ENCODE measurements at regions not wholly inside any gene's neighbourhood (a gene's known extent, or its start where the extent isn't known, plus 50 kb on each side); places are given as distances from the start of the nearest gene placed in this dataset.

DNA sequence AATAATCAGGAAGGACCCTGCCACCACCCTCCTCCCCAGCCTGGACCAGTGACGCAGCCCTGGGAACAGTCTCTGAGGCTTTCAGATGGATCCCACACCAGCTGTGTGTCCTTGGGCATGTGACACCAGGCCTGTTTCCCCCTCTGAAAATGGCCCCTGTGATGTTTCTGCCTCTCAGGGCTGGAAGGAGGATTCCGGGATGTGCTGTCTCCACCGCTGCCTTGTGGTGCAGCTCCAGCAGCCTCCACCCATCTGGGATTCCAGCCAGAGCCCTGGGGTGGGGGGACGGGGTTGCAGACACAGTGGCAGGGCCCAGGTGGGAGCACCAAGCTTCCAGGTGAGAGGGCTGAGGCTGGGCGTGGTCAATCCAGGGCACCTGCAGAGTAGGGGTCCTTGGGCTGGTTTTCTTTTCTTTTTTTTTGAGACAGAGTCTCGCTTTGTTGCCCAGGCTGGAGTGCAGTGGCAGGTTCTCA lies 179.7 kb upstream of the IER5L start:
- Mint-ChIP-seq H3K27ac (no peak overlapping the region), H3K27me3 (ENCODE audit: low read depth) (no peaks in the 10 kb centered on the region), H3K4me3 (no peak overlapping the region), H3K4me1 (ENCODE audit: low read depth) (no peaks in the 10 kb centered on the region), H3K9me3 (peaks cover 7% of the 10 kb centered on the region), H3K36me3 (ENCODE audit: low read depth) (no peaks in the 10 kb centered on the region)
- CTCF ChIA-PET, result interaction anchor here (0.6 kb wide), 1 partner anchor 181 kb away, joined by 5 read pairs; no protein-coding TSS in a partner anchor
- no peak for DNase-seq
- intact Hi-C loops (cut with micrococcal nuclease), result no loop called here

DNA sequence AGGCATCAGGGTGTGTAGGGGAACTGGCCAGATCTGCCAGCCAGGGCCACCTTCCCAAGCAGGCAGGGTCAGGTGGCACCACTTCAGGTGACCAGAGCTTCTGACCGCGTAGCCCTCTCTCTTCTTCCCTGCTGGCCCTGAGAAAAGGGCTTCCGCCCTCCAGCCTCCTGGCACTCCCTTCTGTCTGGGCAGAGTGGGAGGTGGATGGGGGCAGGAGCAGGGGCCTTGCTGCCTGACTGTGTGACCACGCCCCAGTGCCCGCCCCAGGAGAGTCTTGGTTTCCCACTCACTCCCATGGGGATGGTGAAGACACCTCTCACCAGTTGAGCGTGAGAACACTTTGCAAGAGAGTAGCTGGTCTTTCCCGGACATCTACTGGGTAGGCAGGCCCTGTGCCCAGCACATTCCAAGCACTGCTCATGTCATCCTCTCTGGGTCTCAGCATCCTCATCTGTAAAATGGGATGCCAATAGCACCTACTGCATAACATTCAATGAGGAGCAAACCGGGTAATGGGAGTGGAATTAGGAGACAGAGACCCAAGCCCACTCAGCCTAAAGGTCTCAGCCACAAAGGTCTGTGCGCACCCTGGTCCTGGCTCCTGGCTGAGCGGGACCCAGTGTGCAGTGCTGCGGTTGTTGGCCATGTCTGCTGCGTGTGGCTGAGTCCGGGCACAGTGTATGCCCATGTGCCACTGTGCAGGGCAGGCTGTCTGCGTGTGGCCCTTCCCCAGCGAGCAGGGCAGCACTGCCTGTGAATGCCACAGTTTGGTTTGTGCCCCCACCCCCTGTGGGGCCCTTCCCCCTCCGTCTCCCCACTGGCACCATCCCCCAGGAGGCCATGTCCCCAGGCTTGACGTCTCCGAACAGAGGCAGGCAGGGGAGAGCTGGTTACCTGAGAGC lies 179.1 kb upstream of the IER5L start:
- no peaks in the 10 kb centered on the region for H3K36me3 Mint-ChIP-seq (ENCODE audit: low read depth)
- no peak overlapping the region for H3K27ac Mint-ChIP-seq
- intact Hi-C loops (cut with micrococcal nuclease), result no loop called here
- H3K4me1 Mint-ChIP-seq (ENCODE audit: low read depth), result no peaks in the 10 kb centered on the region
- H3K9me3 Mint-ChIP-seq, result peaks cover 7% of the 10 kb centered on the region
- no peaks in the 10 kb centered on the region for H3K27me3 Mint-ChIP-seq (ENCODE audit: low read depth)
- no peak overlapping the region for H3K4me3 Mint-ChIP-seq
- no peak for DNase-seq
- CTCF ChIA-PET, result interaction anchor here (0.6 kb wide), 1 partner anchor 180 kb away, joined by 5 read pairs; no protein-coding TSS in a partner anchor

DNA sequence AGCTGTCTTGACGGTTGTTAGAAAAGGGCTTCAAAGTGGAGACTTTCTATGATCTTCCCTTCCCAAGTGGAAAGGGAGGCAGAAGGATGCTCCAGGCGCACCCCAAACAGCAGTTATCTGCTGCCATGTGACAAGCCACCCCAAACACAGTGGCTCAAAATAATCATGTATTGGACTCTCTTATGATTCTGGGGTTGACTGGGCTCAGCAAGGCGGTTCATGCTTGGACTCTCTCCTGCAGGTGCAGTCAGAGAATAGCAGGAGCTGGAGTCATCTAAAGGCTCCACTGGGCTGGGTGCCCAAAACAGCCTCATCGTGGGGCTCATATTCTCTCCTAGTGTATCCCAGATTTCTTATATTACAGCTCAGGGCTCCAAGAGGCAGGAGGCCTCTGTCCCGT lies 177.6 kb upstream of the IER5L start:
- intact Hi-C loops (cut with micrococcal nuclease), result no loop called here
- CTCF ChIA-PET, result no interaction called here
- H3K27me3 Mint-ChIP-seq (ENCODE audit: low read depth), result peaks cover 3% of the 10 kb centered on the region
- peaks cover 7% of the 10 kb centered on the region for H3K9me3 Mint-ChIP-seq
- no peak for DNase-seq
- H3K27ac Mint-ChIP-seq, result no peak overlapping the region
- H3K36me3 Mint-ChIP-seq (ENCODE audit: low read depth), result no peaks in the 10 kb centered on the region
- no peak overlapping the region for H3K4me3 Mint-ChIP-seq
- peaks cover 3% of the 10 kb centered on the region for H3K4me1 Mint-ChIP-seq (ENCODE audit: low read depth)

DNA sequence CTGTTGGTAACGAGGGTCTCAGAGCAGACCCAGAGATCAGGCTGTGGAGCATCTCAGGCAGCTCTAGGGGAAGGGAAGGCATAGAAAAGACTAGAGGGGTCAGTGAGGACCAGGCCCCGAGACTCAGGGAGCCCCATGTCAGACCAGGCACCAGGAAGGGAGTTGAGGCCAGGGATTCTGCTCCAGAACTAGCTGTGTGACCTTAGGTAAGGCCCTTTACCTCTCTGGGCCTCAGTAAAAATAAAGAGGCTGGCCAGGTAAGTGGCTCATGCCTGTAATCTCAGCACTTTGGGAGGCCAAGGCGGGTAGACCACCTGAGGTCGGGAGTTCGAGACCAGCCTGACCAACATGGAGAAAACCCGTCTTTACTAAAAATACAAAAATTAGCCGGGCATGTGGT lies 176.4 kb upstream of the IER5L start:
- no peak for DNase-seq
- no peak overlapping the region for H3K4me3 Mint-ChIP-seq
- intact Hi-C loops (cut with micrococcal nuclease), result no loop called here
- H3K9me3 Mint-ChIP-seq, result peaks cover 7% of the 10 kb centered on the region
- H3K4me1 Mint-ChIP-seq (ENCODE audit: low read depth), result peaks cover 3% of the 10 kb centered on the region
- peaks cover 3% of the 10 kb centered on the region for H3K27me3 Mint-ChIP-seq (ENCODE audit: low read depth)
- no peaks in the 10 kb centered on the region for H3K36me3 Mint-ChIP-seq (ENCODE audit: low read depth)
- H3K27ac Mint-ChIP-seq, result no peak overlapping the region
- CTCF ChIA-PET, result no interaction called here

DNA sequence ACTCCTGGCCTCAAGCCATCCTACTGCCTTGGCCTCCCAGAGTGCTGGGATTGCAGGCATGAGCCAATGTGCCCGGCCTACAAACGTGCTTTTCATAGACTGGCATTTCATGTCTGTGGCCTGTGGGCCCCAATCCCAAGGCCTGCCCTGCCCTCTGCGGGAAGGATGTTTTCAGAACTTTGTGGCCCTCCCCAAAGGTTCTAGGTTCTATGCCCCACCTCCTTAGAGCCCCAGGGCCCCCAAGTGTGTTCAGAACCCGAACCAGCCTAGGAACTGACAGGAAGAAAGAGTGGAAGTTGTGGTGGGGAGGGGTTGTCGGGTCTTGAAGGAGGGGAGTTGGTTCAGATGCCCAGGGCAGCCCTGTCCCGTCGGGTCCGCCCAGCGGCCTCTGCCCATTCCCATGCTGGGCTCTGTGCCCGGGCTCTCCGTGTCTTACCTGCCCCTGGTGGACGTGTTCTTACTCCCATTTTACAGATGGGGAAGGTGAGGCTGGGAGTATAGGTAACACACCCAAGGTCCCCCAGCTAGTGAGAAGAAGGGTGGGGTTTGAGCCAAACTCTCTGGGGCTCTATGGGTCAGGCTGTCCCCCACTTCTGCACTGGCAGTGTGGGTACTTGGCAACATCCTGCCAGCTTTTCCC lies 175.8 kb upstream of the IER5L start:
- Mint-ChIP-seq H3K27me3 (ENCODE audit: low read depth) (peaks cover 3% of the 10 kb centered on the region), H3K4me1 (ENCODE audit: low read depth) (peaks cover 3% of the 10 kb centered on the region), H3K4me3 (no peak overlapping the region), H3K9me3 (peaks cover 7% of the 10 kb centered on the region), H3K27ac (no peak overlapping the region), H3K36me3 (ENCODE audit: low read depth) (no peaks in the 10 kb centered on the region)
- CTCF ChIA-PET, result no interaction called here
- intact Hi-C loops (cut with micrococcal nuclease), result no loop called here
- no peak for DNase-seq

DNA sequence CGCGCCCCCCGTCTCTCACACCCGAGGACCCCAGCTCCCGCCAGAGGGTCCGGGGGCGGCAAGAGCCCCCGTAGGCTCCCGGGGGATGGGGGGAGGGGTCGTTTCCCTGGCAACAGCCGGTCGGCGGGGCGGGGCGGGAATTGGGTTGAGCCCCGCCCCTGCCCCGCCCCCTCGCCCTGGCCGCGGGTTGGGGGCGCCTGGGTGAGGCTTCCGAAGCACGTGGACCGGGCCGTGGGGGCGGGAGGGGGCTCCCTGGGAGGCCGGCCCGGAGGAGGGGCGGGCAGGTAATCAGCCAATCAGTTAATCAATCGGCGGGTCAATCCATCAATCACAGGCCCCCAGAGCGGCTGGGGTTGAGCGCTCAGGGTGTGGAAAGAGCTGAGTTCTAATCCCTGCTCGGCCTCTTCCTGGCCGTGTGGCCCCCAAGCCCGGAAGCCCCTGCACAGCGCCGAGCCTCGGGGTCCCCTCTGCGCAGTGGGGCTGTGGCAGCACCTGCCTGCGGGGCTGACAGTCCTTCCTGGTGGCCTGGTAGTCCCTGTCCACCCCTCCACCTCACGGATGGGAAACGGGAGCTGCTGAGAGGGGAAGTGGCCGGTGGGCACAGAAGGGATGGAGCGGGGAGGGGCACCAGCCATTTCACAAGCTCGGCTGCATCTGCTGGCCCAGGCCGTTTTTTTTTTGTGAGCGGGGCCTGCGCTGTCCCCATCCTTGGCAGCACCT lies 174.2 kb upstream of the IER5L start:
- DNase-seq, result no peak
- Mint-ChIP-seq H3K27me3 (ENCODE audit: low read depth) (peaks cover 3% of the 10 kb centered on the region), H3K4me3 (peak overlapping the region; percentile 50), H3K27ac (no peak overlapping the region), H3K36me3 (ENCODE audit: low read depth) (no peaks in the 10 kb centered on the region), H3K4me1 (ENCODE audit: low read depth) (peaks cover 3% of the 10 kb centered on the region), H3K9me3 (peaks cover 7% of the 10 kb centered on the region)
- intact Hi-C loops (cut with micrococcal nuclease), result no loop called here
- CTCF ChIA-PET, result no interaction called here

DNA sequence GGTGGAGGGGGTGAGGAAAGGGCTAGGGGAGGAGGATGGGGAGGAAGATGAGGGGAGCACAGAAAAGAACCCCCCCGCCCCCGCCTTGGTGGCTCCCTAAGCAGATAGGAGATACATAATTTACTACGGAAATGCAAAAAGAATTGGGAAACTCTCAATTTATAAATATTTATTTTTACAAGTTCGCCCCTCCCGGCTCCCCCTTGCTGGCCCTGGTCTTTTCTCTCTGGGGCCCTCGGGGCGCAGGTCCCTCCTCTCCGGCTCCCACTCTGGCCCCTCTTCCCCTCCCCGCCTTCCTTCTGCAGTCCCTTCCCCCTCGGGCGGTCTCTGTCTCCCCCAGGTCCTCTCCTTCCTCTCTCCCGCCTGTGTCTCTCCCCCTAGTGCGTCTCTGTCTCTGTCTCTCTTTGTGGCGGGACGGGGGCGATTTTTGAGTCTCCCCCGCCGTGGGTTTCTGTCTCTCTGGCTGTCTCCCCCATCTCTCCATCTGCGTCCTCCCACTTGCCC lies 173.6 kb upstream of the IER5L start:
- CTCF ChIA-PET, result no interaction called here
- peak overlapping the region; percentile 50 for H3K4me3 Mint-ChIP-seq
- H3K36me3 Mint-ChIP-seq (ENCODE audit: low read depth), result no peaks in the 10 kb centered on the region

DNA sequence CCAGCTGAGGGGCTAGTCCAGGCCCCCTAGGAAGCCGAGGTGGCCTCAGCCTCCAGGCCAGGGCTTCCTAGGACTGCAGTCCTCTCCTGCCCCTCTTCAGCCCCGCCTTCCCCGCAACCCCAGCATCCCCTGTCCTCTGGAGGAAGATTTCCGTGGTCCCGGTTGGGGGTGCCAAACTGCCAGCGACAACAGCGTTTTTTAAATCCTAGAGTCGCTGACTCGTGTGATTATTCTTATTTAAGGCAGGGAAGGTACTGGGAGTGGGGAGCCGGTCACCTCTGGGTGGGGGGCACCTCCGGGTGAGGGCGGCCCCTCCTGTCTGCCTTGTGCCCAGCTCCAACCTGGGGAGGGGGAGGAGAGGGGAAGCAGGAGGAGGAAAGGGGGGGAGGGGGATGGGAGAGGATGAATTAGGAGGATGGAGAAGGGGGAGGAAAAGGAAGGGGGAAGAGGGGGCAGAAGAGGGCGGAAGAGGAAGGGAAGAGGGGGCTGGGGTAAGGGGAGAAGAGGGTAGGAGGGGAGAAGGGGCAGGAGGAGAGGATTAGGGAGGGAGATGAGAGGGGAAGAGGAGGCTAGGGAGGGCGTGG lies 173.1 kb upstream of the IER5L start:
- Mint-ChIP-seq H3K27ac (no peak overlapping the region), H3K36me3 (ENCODE audit: low read depth) (no peaks in the 10 kb centered on the region), H3K4me3 (no peak overlapping the region), H3K27me3 (ENCODE audit: low read depth) (peaks cover 3% of the 10 kb centered on the region), H3K9me3 (peaks cover 7% of the 10 kb centered on the region), H3K4me1 (ENCODE audit: low read depth) (peaks cover 6% of the 10 kb centered on the region)
- no peak for DNase-seq
- CTCF ChIA-PET, result interaction anchor here (1.8 kb wide), 1 partner anchor 273 kb away, joined by 4 read pairs; no protein-coding TSS in a partner anchor
- intact Hi-C loops (cut with micrococcal nuclease), result no loop called here

More for the DNA sequence above, 173.6 kb upstream of the IER5L start:
- H3K9me3 Mint-ChIP-seq, result peaks cover 7% of the 10 kb centered on the region
- no peak overlapping the region for H3K27ac Mint-ChIP-seq
- H3K27me3 Mint-ChIP-seq (ENCODE audit: low read depth), result peaks cover 3% of the 10 kb centered on the region
- peaks cover 3% of the 10 kb centered on the region for H3K4me1 Mint-ChIP-seq (ENCODE audit: low read depth)
- DNase-seq, result no peak
- intact Hi-C loops (cut with micrococcal nuclease), result no loop called here

DNA sequence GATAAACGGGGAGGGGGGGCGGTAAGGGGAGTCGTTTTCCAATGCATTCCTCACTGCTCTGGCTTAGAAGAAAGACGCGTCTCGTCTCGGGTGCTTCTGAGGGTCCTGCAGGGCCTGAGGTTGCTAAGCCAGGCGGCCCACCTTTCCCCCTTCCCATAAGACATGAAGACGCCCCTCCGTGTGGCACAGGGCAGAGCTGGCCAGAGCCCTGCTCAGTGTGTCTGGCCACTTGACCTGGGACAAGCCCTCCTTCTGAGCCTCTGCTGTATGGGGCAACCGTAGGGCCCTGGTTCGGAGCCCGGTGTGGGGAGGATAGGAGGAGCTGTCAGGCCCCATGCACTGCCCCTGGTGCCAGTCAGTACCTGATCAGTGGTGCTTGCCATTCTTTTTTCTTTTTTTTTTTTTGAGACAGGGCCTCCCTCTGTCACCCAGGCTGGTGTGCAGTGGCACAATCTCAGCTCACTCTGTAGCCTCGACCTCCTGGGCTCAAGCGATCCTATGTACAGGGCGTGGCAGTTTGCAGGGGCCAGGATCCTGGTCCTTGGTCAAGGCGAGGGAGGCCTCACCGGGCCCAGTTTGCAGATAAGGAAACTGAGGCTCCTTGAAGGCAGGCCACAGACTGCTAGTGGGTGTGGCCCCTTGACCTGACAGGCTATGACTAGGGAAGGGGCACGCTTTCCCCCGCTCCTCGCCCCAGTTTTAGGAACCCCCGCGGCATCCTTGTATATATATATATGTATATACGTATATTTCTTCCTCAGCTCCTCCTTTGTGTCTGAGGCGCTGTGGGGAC lies 172.3 kb upstream of the IER5L start:
- Mint-ChIP-seq H3K9me3 (peaks cover 1% of the 10 kb centered on the region), H3K27ac (no peak overlapping the region), H3K27me3 (ENCODE audit: low read depth) (peaks cover 3% of the 10 kb centered on the region), H3K4me3 (no peak overlapping the region), H3K36me3 (ENCODE audit: low read depth) (no peaks in the 10 kb centered on the region), H3K4me1 (ENCODE audit: low read depth) (peaks cover 6% of the 10 kb centered on the region)
- DNase-seq, result no peak
- intact Hi-C loops (cut with micrococcal nuclease), result no loop called here
- CTCF ChIA-PET, result interaction anchor here (0.9 to 1.8 kb wide), 2 partner anchors 17 to 274 kb away, joined by 3 to 4 read pairs; no protein-coding TSS in a partner anchor

DNA sequence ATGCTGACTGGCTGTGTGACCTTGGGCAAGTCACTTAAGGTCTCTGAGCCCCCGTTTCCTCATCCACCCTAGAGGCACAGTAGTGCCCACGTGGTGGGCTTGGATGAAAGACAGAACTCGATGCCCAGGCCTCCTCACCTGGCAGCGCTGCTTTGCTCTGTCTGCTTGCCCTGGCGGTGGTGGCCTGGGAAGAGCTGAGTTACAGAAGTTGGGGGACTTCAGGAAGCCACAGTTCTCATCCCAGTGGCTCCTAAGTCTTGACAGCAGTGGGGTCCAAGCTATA lies 171.5 kb upstream of the IER5L start:
- Mint-ChIP-seq H3K4me3 (no peak overlapping the region), H3K36me3 (ENCODE audit: low read depth) (no peaks in the 10 kb centered on the region), H3K27me3 (ENCODE audit: low read depth) (peaks cover 3% of the 10 kb centered on the region), H3K27ac (no peak overlapping the region), H3K4me1 (ENCODE audit: low read depth) (peaks cover 6% of the 10 kb centered on the region), H3K9me3 (no peaks in the 10 kb centered on the region)
- no peak for DNase-seq
- intact Hi-C loops (cut with micrococcal nuclease), result no loop called here
- CTCF ChIA-PET, result interaction anchor here (0.9 to 1.8 kb wide), 2 partner anchors 18 to 275 kb away, joined by 3 to 4 read pairs; no protein-coding TSS in a partner anchor

DNA sequence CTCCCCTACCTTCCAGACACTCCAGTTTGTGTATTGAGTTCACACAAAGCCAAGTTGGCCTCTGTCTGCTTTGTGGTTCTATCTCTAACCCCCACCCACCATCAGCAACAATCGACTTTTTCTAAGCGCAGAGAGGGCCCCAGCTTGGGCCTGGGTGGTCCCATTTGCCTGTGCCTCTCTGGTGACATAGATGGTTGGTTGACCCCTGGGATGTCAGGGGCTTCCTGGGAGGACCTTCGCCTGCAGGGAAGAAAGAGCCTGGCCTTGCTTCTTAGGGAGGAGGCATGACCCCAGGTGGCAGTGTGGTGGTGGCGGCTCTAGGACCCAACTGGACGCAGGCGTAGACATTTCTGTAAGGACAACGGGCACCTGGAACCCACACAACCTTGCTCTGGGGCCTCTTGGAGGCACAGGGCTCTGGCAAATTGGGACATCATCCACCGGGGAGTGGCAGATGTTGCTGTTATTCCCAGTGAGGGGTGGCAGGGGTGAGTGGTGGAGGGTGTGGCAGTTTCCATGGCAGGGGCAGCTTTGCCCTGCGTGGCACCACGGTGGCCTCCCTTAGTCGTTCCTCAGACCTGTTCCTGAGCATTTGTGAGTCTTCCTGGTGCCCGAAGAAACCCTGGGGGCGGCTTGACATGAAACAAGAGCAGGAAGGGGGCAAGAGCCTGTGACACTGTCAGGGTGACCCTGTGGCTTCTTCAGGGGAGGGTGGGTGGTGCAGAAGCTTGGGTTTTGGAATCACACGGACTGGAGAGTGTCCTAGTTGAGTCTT lies 171.0 kb upstream of the IER5L start:
- CTCF ChIA-PET, result interaction anchor here (0.9 to 1.8 kb wide), 2 partner anchors 19 to 275 kb away, joined by 3 to 4 read pairs; no protein-coding TSS in a partner anchor
- intact Hi-C loops (cut with micrococcal nuclease), result no loop called here
- DNase-seq, result no peak
- no peak overlapping the region for H3K4me3 Mint-ChIP-seq
- peaks cover 3% of the 10 kb centered on the region for H3K27me3 Mint-ChIP-seq (ENCODE audit: low read depth)
- H3K36me3 Mint-ChIP-seq (ENCODE audit: low read depth), result no peaks in the 10 kb centered on the region
- no peak overlapping the region for H3K27ac Mint-ChIP-seq
- no peaks in the 10 kb centered on the region for H3K9me3 Mint-ChIP-seq
- H3K4me1 Mint-ChIP-seq (ENCODE audit: low read depth), result peaks cover 6% of the 10 kb centered on the region
